ENCODE measurements at regions not wholly inside any gene's neighbourhood (a gene's known extent, or its start where the extent isn't known, plus 50 kb on each side); places are given as distances from the start of the nearest gene placed in this dataset.

DNA sequence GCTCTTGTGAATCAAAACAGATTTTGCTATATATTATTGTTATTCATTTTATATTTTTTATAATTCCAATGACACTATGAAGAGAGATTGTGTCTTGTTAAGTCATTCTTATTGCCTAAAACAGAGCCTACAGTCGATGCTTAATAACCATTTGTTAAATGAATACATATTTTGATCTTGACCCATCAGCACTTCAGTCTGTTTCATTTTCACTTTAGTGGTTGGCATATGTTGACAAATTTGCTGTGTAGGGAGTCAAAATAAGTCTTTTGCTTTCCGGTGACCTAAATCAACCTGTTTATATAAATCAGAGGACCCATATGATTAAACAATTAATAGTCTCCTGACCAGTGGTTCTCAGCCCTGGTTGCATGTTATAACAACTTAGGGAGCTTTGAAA, 97.1 kb downstream of the TXNL1 start:
- DNase-seq (no peak), ATAC-seq (ENCODE audit: low read depth) (no peak)
- Histone ChIP-seq H3K36me3 (ENCODE audit: control insufficient read depth, insufficient read depth, low read length) (no peaks in the 10 kb centered on the region), H3K56ac (ENCODE audit: extremely low read depth, insufficient read depth, low read length) (no peak overlapping the region), H3K9me1 (ENCODE audit: insufficient read depth, low read length) (no peaks in the 10 kb centered on the region; the same call in 1 of the 2 replicates), H2BK5ac (ENCODE audit: low read depth, low read length, poor library complexity, severe bottlenecking) (no peak overlapping the region), H4K91ac (ENCODE audit: insufficient read depth, low read depth, low read length) (no peak overlapping the region), H2BK20ac (ENCODE audit: low read depth, low read length) (no peak overlapping the region), H2BK120ac (ENCODE audit: low read depth, low read length) (no peak overlapping the region), H3K4me1 (ENCODE audit: control insufficient read depth, insufficient read depth, low read length) (no peaks in the 10 kb centered on the region), H3K9ac (ENCODE audit: low read depth, low read length) (no peak overlapping the region), H4K5ac (ENCODE audit: low read depth, low read length) (no peak overlapping the region), H3K23ac (ENCODE audit: low read depth, low read length) (no peak overlapping the region), H3K27ac (ENCODE audit: insufficient read depth, low read length) (no peak overlapping the region), H3K18ac (ENCODE audit: low read depth, low read length) (no peak overlapping the region), H3K27me3 (ENCODE audit: control insufficient read depth, insufficient read depth, low read length) (peaks cover 4% of the 10 kb centered on the region), H2AK9ac (replicated peaks; ENCODE audit: low read depth, low read length, poor library complexity) (no peak overlapping the region), H3K14ac (replicated peaks; ENCODE audit: low read depth, low read length) (no peak overlapping the region), H3K4ac (ENCODE audit: low read depth, low read length) (no peak overlapping the region), H3K79me1 (ENCODE audit: low read depth in 1 of 2, low read length in 2 of 2) (no peaks in the 10 kb centered on the region), H2AFZ (replicated peaks; ENCODE audit: low read length, poor library complexity) (no peak overlapping the region), H4K20me1 (ENCODE audit: insufficient read depth, low read length) (no peaks in the 10 kb centered on the region), H3K9me3 (ENCODE audit: control insufficient read depth, insufficient read depth, low read length) (0 out of 2 replicates have a peak, but pooled peaks cover 2% of the 10 kb centered on the region), H4K8ac (ENCODE audit: low read depth in 2 of 2, low read length in 2 of 2) (no peak overlapping the region), H3K4me3 (ENCODE audit: insufficient read depth, low read depth, low read length) (no peak overlapping the region), H2BK15ac (ENCODE audit: low read depth, low read length) (no peak overlapping the region), H2AK5ac (ENCODE audit: low read depth, low read length) (no peak overlapping the region), H3K4me2 (ENCODE audit: low read depth, low read length) (no peak overlapping the region)
- CTCF ChIA-PET, result no interaction called here
- WGBS, 2 experiments (ENCODE audit: extremely low coverage in 2 of 2, insufficient read length in 1 of 2), result no CpG with 5 or more reads among the region's 2 CpGs
- BruUV-seq (replicated peaks), result no TSS peak
- in situ Hi-C loops (cut with MboI; ENCODE audit: low sequenced_read_pairs), result no loop called here
- POLR2A ChIA-PET (ENCODE audit: unreplicated experiment), result no interaction called here
- intact Hi-C loops (cut with micrococcal nuclease), result no loop called here
- dilution Hi-C loops (cut with HindIII; ENCODE audit: low sequenced_read_pairs, unreplicated experiment), result no loop called here
- TF ChIP-seq, protein P1, sequence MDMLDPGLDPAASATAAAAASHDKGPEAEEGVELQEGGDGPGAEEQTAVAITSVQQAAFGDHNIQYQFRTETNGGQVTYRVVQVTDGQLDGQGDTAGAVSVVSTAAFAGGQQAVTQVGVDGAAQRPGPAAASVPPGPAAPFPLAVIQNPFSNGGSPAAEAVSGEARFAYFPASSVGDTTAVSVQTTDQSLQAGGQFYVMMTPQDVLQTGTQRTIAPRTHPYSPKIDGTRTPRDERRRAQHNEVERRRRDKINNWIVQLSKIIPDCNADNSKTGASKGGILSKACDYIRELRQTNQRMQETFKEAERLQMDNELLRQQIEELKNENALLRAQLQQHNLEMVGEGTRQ (IDR thresholded peaks at IDR 0.05; ENCODE audit: low read depth, low read length), result no peak
- TF ChIP-seq CEBPB (IDR thresholded peaks at IDR 0.05; ENCODE audit: low read depth, low read length) (no peak), FOS (IDR thresholded peaks at IDR 0.05; ENCODE audit: low read depth, low read length) (no peak)

All from IMR-90 (cell line).